Suprapubic skin (tissue), 4 donors: ENCODE measurements at regions not wholly inside any gene's neighbourhood (a gene's known extent, or its start where the extent isn't known, plus 50 kb on each side); places are given as distances from the start of the nearest gene placed in this dataset.

Source experiments
- DNase-seq, 2 donors: peaks; one replicate each; pipeline ENCODE4 v3.0.0-alpha.2; 2019; ENCODE audit warnings: low spot score in 2 of 2
- H3K27ac ChIP-seq: fragments of 200-600 bp; sonication (generic); one replicate; pipeline ENCODE4 v1.5.1; 2019
- H3K27me3 ChIP-seq: fragments of 200-600 bp; sonication (generic); one replicate; pipeline ENCODE4 v1.5.1; 2019
- H3K36me3 ChIP-seq: fragments of 200-600 bp; sonication (generic); one replicate; pipeline ENCODE4 v1.5.1; 2019
- H3K4me1 ChIP-seq: fragments of 200-600 bp; sonication (generic); one replicate; pipeline ENCODE4 v1.5.1; 2019
- H3K4me3 ChIP-seq: fragments of 200-600 bp; sonication (generic); one replicate; pipeline ENCODE4 v1.5.1; 2019; ENCODE audit warnings: mild to moderate bottlenecking
- H3K9me3 ChIP-seq: fragments of 200-600 bp; sonication (generic); one replicate; pipeline ENCODE4 v1.5.1; 2019
- EP300 ChIP-seq: sonication (generic); formaldehyde crosslinking; IDR thresholded peaks from one replicate; pipeline ENCODE4 v1.6.1; 2017; ENCODE audit warnings: antibody characterized with exemption
- POLR2A ChIP-seq, 2 donors: fragments of 450-650 bp; IDR thresholded peaks; one replicate each; pipeline ENCODE4 v1.6.1; 2017; ENCODE audit warnings: antibody characterized with exemption in 2 of 2, mild to moderate bottlenecking in 2 of 2, moderate library complexity in 2 of 2
- POLR2AphosphoS5 ChIP-seq, 3 donors: sonication (generic); formaldehyde crosslinking; IDR thresholded peaks; one replicate each; pipeline ENCODE4 v1.6.1; 2017; ENCODE audit warnings: antibody characterized with exemption in 3 of 3
- WGBS: methylation state at CpG from one replicate; pipeline ENCODE4 v1.1.5; 2018; 5-methylcytosine and 5-hydroxymethylcytosine counted together
- TF ChIP-seq, protein P1 (sequence below), 2 donors: fragments of 200-600 bp in 1 of 2; fragments of 450-650 bp in 1 of 2; sonication (generic) in 1 of 2; IDR thresholded peaks; one replicate each; pipeline ENCODE4 v1.5.1; 2016 to 2019; ENCODE audit warnings: antibody characterized with exemption in 2 of 2, mild to moderate bottlenecking in 1 of 2, moderate library complexity in 1 of 2

DNA sequence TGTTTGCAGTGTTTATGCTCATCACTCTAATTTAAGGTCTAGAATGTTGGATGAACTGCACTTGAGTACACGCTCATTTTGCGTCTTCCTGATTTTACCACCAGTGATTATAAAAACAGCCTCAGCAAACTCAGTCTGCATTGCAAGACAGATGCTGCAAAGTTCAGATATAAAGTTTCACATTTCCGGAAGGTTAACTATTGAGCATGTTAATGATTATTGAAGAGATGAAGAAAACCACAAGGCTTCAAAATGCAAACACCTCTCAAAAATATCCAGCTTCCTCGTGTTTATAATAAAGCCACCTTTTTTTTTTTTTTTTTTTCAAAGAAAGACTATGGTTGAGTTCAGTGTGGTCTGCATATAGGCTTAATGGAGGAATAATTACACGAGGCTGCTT lies 92.1 kb upstream of the BMP4 start:
- Histone ChIP-seq H3K9me3 (no peaks in the 10 kb centered on the region), H3K27ac (no peak overlapping the region), H3K4me1 (no peaks in the 10 kb centered on the region), H3K36me3 (no peaks in the 10 kb centered on the region), H3K4me3 (no peak overlapping the region), H3K27me3 (no peaks in the 10 kb centered on the region)
- no peak for TF ChIP-seq POLR2A (IDR thresholded peaks at IDR 0.05)
- TF ChIP-seq EP300 = no peak
- no peak for TF ChIP-seq POLR2AphosphoS5 (IDR thresholded peaks at IDR 0.05)
- TF ChIP-seq, protein P1, sequence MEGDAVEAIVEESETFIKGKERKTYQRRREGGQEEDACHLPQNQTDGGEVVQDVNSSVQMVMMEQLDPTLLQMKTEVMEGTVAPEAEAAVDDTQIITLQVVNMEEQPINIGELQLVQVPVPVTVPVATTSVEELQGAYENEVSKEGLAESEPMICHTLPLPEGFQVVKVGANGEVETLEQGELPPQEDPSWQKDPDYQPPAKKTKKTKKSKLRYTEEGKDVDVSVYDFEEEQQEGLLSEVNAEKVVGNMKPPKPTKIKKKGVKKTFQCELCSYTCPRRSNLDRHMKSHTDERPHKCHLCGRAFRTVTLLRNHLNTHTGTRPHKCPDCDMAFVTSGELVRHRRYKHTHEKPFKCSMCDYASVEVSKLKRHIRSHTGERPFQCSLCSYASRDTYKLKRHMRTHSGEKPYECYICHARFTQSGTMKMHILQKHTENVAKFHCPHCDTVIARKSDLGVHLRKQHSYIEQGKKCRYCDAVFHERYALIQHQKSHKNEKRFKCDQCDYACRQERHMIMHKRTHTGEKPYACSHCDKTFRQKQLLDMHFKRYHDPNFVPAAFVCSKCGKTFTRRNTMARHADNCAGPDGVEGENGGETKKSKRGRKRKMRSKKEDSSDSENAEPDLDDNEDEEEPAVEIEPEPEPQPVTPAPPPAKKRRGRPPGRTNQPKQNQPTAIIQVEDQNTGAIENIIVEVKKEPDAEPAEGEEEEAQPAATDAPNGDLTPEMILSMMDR (IDR thresholded peaks at IDR 0.05) = no peak
- no peak for DNase-seq
- WGBS = 83% methylated on average over 5 of the region's 5 CpGs

DNA sequence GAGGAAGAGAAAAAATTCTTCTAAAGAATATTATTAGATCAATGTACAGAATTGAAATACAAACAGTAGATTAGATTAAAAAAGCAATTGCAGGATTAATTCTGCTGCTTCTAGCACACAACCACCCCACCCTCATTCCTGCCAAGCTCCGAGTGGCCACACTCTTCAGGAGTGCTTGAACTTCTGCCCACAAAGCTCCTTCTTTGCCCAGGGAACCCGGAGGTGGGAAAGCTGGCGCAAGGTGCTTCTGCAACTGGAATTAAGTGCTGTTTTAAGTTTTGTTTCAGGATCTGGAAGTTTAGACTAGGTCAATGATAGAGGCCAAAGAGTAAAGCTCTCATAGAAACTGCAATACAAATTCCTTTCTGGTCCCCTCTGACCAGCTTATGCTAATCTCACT lies 94.1 kb upstream of the BMP4 start:
- 79% methylated on average over 3 of the region's 3 CpGs for WGBS
- TF ChIP-seq POLR2AphosphoS5 (IDR thresholded peaks at IDR 0.05) (no peak), POLR2A (IDR thresholded peaks at IDR 0.05) (no peak), EP300 (no peak)
- TF ChIP-seq, protein P1 (IDR thresholded peaks at IDR 0.05) = no peak
- no peak for DNase-seq
- Histone ChIP-seq H3K27ac (no peak overlapping the region), H3K27me3 (no peaks in the 10 kb centered on the region), H3K9me3 (no peaks in the 10 kb centered on the region), H3K4me1 (no peaks in the 10 kb centered on the region), H3K36me3 (no peaks in the 10 kb centered on the region), H3K4me3 (no peak overlapping the region)

DNA sequence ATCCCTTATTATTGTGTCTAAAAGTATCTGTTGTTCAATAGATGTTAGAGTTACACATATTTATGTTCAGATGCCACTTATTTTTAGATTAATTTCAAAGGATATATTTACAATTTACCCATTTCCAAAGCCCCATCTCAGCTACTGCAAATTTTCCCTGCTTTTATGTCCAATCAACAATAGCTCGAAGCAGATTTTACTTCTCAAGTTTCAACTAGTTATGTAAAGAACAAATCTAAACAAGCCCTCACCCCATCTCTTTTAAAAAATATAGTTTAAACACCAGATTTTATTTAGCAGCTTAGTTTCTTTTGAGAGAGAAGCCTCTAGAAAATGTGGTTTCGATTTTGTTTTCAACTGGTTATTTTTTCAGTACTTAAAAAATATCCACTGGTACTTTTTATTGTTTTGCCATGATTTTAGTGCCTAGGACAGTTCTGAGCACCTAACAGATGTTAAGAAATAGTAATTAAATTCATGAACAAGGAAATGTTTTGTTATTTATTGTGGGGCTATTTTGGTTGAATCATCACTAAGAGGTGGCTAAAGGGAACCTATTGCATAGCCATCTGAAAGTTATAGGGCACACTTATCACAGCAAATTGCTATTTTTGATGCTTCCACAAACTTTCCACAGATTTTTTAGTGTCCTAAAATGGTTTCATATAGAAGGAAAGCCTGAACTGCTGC lies 96.2 kb upstream of the BMP4 start:
- TF ChIP-seq, protein P1 (IDR thresholded peaks at IDR 0.05) = no peak
- TF ChIP-seq EP300 (no peak), POLR2A (IDR thresholded peaks at IDR 0.05) (no peak), POLR2AphosphoS5 (IDR thresholded peaks at IDR 0.05) (no peak)
- Histone ChIP-seq H3K4me3 (no peak overlapping the region), H3K9me3 (no peaks in the 10 kb centered on the region), H3K27ac (no peak overlapping the region), H3K4me1 (no peaks in the 10 kb centered on the region), H3K36me3 (no peaks in the 10 kb centered on the region), H3K27me3 (no peaks in the 10 kb centered on the region)
- DNase-seq = no peak
- 42% methylated on average over 2 of the region's 2 CpGs for WGBS

DNA sequence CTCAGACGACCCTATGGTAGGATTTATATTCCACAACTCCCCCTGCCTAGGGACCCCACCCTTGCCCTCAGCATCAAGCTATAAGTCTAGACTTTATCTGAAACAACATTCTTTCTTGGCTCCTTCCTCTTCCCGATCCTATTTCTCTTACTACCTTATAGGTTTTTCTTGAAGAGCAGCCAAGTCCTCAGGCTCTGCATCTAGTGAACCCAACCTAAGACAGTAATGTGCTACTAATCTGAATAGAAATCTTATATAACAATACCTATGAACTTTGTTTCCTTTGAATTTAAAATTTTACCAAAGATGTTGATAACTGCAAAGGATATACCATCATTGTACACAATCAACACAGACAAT lies 96.7 kb upstream of the BMP4 start:
- no peak for DNase-seq
- Histone ChIP-seq H3K36me3 (no peaks in the 10 kb centered on the region), H3K27me3 (no peaks in the 10 kb centered on the region), H3K4me1 (no peaks in the 10 kb centered on the region), H3K9me3 (no peaks in the 10 kb centered on the region), H3K4me3 (no peak overlapping the region), H3K27ac (no peak overlapping the region)
- WGBS = 30% methylated on average over 2 of the region's 2 CpGs
- TF ChIP-seq, protein P1 (IDR thresholded peaks at IDR 0.05) = no peak
- TF ChIP-seq POLR2AphosphoS5 (IDR thresholded peaks at IDR 0.05) (no peak), POLR2A (IDR thresholded peaks at IDR 0.05) (no peak), EP300 (no peak)

DNA sequence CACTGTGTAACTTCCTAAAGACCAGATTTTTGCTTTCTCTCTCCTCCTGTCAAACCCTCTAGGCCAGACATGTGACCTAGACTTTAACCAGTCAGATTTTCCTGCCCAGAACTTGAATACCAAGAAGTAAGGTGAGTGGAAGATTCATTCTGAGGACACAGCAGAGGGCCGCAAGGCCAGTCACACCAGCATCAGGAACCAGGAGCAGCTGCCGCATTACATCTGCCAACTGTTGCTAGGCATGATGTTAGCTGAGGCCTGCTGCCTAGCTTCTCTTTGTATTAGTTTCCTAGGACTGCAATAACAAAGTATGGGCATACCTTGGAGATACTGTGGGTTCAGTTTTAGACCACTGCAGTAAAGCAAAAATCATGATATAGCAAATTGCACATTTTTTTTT lies 101.9 kb upstream of the BMP4 start:
- DNase-seq = no peak
- no peak overlapping the region for H3K27ac ChIP-seq
- H3K27me3 ChIP-seq = no peaks in the 10 kb centered on the region
- H3K36me3 ChIP-seq = no peaks in the 10 kb centered on the region
- no peak for TF ChIP-seq EP300
- TF ChIP-seq, protein P1 (IDR thresholded peaks at IDR 0.05) = no peak
- no peak for TF ChIP-seq POLR2A (IDR thresholded peaks at IDR 0.05)
- no peaks in the 10 kb centered on the region for H3K4me1 ChIP-seq
- H3K4me3 ChIP-seq = no peak overlapping the region
- WGBS = 94% methylated on average over 2 of the region's 2 CpGs
- H3K9me3 ChIP-seq = no peaks in the 10 kb centered on the region
